MM.1S (cell line): ENCODE measurements at regions not wholly inside any gene's neighbourhood (a gene's known extent, or its start where the extent isn't known, plus 50 kb on each side); places are given as distances from the start of the nearest gene placed in this dataset.

Experiments
- DNase-seq: peaks from one replicate; pipeline ENCODE4 v3.0.0-alpha.2; 2015
- H2AFZ ChIP-seq: fragments of 300-600 bp; sonication (generic); 2 replicates; pipeline ENCODE4 v1.6.0; 2016; ENCODE audit warnings: antibody characterized with exemption, low read length
- H3F3A ChIP-seq: fragments of 300-600 bp; sonication (generic); 2 replicates; pipeline ENCODE4 v1.6.1; 2016; ENCODE audit warnings: mild to moderate bottlenecking, antibody characterized with exemption, low read length, moderate library complexity, mixed read lengths; ENCODE audit not compliant: insufficient read depth
- H3K27ac ChIP-seq: fragments of 300-600 bp; sonication (generic); 2 replicates; pipeline ENCODE4 v1.5.1; 2016; ENCODE audit warnings: mild to moderate bottlenecking, low read length
- H3K27me3 ChIP-seq: fragments of 300-600 bp; sonication (generic); replicated peaks from 2 replicates; pipeline ENCODE4 v1.6.0; 2016; ENCODE audit warnings: low read length; ENCODE audit not compliant: insufficient read depth
- H3K36me3 ChIP-seq: fragments of 300-600 bp; sonication (generic); replicated peaks from 2 replicates; pipeline ENCODE4 v1.6.1; 2016; ENCODE audit warnings: mild to moderate bottlenecking, low read length, mixed read lengths; ENCODE audit not compliant: insufficient read depth
- H3K4me1 ChIP-seq: fragments of 300-600 bp; sonication (generic); 2 replicates; pipeline ENCODE4 v1.6.1; 2016; ENCODE audit warnings: low read length, mixed read lengths
- H3K4me2 ChIP-seq: fragments of 300-600 bp; sonication (generic); 2 replicates; pipeline ENCODE4 v1.6.0; 2016; ENCODE audit warnings: low read depth, low read length
- H3K4me3 ChIP-seq: fragments of 300-600 bp; sonication (generic); 2 replicates; pipeline ENCODE4 v1.5.1; 2016; ENCODE audit warnings: low read length, mixed read lengths
- H3K79me2 ChIP-seq: fragments of 300-600 bp; sonication (generic); 2 replicates; pipeline ENCODE4 v1.6.1; 2016; ENCODE audit warnings: mixed run types, low read length, mixed read lengths
- H3K9ac ChIP-seq: fragments of 300-600 bp; sonication (generic); 2 replicates; pipeline ENCODE4 v1.6.1; 2016; ENCODE audit warnings: low read length, mixed read lengths
- H3K9me2 ChIP-seq: fragments of 300-600 bp; sonication (generic); replicated peaks from 2 replicates; pipeline ENCODE4 v1.6.1; 2016; ENCODE audit warnings: mild to moderate bottlenecking, low read length, mixed read lengths; ENCODE audit not compliant: insufficient read depth
- H3K9me3 ChIP-seq: fragments of 300-600 bp; sonication (generic); replicated peaks from 2 replicates; pipeline ENCODE4 v1.6.1; 2016; ENCODE audit warnings: mild to moderate bottlenecking, low read length, mixed read lengths; ENCODE audit not compliant: insufficient read depth
- H4K20me1 ChIP-seq: fragments of 300-600 bp; sonication (generic); 2 replicates; pipeline ENCODE4 v1.6.1; 2016; ENCODE audit warnings: mild to moderate bottlenecking, low read length, moderate library complexity, mixed read lengths; ENCODE audit not compliant: insufficient read depth
- CTCF ChIP-seq: fragments of 300-600 bp; sonication (generic); IDR thresholded peaks from 2 replicates; pipeline ENCODE4 v1.5.1; 2016; ENCODE audit warnings: antibody characterized with exemption, low read length, mixed read lengths
- EZH2 ChIP-seq: fragments of 300-600 bp; sonication (generic); optimal IDR thresholded peaks from 2 replicates; pipeline ENCODE3; 2017; ENCODE audit warnings: low read depth, mild to moderate bottlenecking, antibody characterized with exemption, low read length, mixed read lengths
- EZH2phosphoT487 ChIP-seq: fragments of 300-600 bp; sonication (generic); IDR thresholded peaks from 2 replicates; pipeline ENCODE4 v1.6.1; 2018; ENCODE audit warnings: antibody characterized with exemption, low read length

GRCh38 chr3:148219999-148220398 lies 477.7 kb upstream of the AGTR1 start:
- Histone ChIP-seq H3K9ac (no peak overlapping the region), H3K79me2 (no peaks in the 10 kb centered on the region), H3K4me2 (no peak overlapping the region), H3K9me2 (no peaks in the 10 kb centered on the region), H3K27ac (no peak overlapping the region), H3K27me3 (no peaks in the 10 kb centered on the region), H2AFZ (no peak overlapping the region), H3K9me3 (no peaks in the 10 kb centered on the region), H3K4me3 (no peak overlapping the region), H3F3A (no peaks in the 10 kb centered on the region), H3K36me3 (no peaks in the 10 kb centered on the region), H4K20me1 (no peaks in the 10 kb centered on the region), H3K4me1 (no peaks in the 10 kb centered on the region)
- no peak for DNase-seq
- no peak for TF ChIP-seq EZH2

DNA sequence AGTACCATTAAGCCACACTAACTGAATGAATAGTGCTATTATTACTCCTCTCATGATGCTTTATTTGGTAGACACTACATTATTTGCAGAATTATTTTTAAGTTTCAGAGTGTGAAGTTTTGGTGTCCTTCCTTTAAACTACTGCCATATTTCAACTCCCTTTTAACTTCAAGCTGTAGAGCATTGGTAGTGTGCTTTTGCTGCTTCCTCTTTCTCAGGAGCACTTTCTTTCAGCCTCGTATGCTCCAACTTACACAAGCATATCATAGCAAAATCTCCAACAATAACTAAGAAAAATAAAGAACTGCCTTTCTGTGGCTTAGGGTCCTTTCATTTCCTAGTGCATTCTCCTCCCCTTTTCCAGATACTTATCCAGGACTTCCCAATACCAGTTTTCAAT lies 476.4 kb upstream of the AGTR1 start:
- no peaks in the 10 kb centered on the region for H3K79me2 ChIP-seq
- H3K27ac ChIP-seq: no peak overlapping the region
- H3F3A ChIP-seq: no peaks in the 10 kb centered on the region
- no peaks in the 10 kb centered on the region for H3K27me3 ChIP-seq
- H3K4me3 ChIP-seq: no peak overlapping the region
- H3K36me3 ChIP-seq: no peaks in the 10 kb centered on the region
- no peak overlapping the region for H3K4me2 ChIP-seq
- no peaks in the 10 kb centered on the region for H3K4me1 ChIP-seq
- H3K9me3 ChIP-seq: no peaks in the 10 kb centered on the region
- no peaks in the 10 kb centered on the region for H3K9me2 ChIP-seq
- no peaks in the 10 kb centered on the region for H4K20me1 ChIP-seq
- H3K9ac ChIP-seq: no peak overlapping the region
- H2AFZ ChIP-seq: no peak overlapping the region
- TF ChIP-seq EZH2phosphoT487 (no peak), CTCF (no peak), EZH2 (no peak)
- no peak for DNase-seq

DNA sequence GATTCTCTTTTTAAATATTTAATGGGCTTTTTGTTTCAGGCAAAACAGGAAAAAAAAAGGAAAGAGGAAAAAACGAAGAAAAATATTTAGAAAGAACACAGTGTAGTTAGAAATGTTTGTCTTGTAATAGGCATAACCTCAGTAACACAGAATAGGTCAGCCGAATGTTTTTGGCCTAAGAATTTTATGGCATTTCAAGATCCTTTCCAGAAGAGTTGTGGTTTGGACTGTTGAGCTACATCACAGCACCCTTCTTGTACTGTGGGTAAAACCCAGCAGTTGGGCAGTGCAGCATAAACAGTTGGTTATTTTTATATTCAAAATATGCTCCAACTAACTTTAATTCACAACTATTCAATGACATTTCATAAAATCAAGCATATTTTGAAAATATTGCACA lies 474.4 kb upstream of the AGTR1 start:
- Histone ChIP-seq H3K36me3 (no peaks in the 10 kb centered on the region), H3K4me1 (no peaks in the 10 kb centered on the region), H3K4me2 (no peak overlapping the region), H3K4me3 (no peak overlapping the region), H3K9me3 (no peaks in the 10 kb centered on the region), H3K79me2 (no peaks in the 10 kb centered on the region), H2AFZ (no peak overlapping the region), H3K9me2 (no peaks in the 10 kb centered on the region), H4K20me1 (no peaks in the 10 kb centered on the region), H3K27me3 (no peaks in the 10 kb centered on the region), H3F3A (no peaks in the 10 kb centered on the region), H3K9ac (no peak overlapping the region), H3K27ac (no peak overlapping the region)
- no peak for DNase-seq
- TF ChIP-seq EZH2 (no peak), EZH2phosphoT487 (no peak), CTCF (no peak)

GRCh38 chr3:148226246-148226645 lies 471.5 kb upstream of the AGTR1 start:
- no peaks in the 10 kb centered on the region for H3K9me2 ChIP-seq
- DNase-seq: no peak
- no peaks in the 10 kb centered on the region for H3K36me3 ChIP-seq
- TF ChIP-seq EZH2phosphoT487 (no peak), CTCF (no peak), EZH2 (no peak)
- no peak overlapping the region for H3K4me3 ChIP-seq
- no peak overlapping the region for H3K9ac ChIP-seq
- H3F3A ChIP-seq: no peaks in the 10 kb centered on the region
- H3K27ac ChIP-seq: no peak overlapping the region
- no peak overlapping the region for H3K4me2 ChIP-seq
- H3K4me1 ChIP-seq: 0 out of 2 replicates have a peak, but pooled peaks cover 4% of the 10 kb centered on the region
- no peaks in the 10 kb centered on the region for H4K20me1 ChIP-seq
- no peaks in the 10 kb centered on the region for H3K27me3 ChIP-seq
- H3K9me3 ChIP-seq: no peaks in the 10 kb centered on the region
- H3K79me2 ChIP-seq: no peaks in the 10 kb centered on the region
- H2AFZ ChIP-seq: no peak overlapping the region
